NCI-H1694 (cell line): ENCODE measurements at regions not wholly inside any gene's neighbourhood (a gene's known extent, or its start where the extent isn't known, plus 50 kb on each side); places are given as distances from the start of the nearest gene placed in this dataset.
"Not testable (repeated sequence)": the region's sequence is repeated elsewhere in the genome, so short reads cannot be mapped to it uniquely, and the experiment has no call there.

Experiments
- DNase-seq: peaks from one replicate; lab custom pipeline; 2025; lab: John Stamatoyannopoulos, UW

DNA sequence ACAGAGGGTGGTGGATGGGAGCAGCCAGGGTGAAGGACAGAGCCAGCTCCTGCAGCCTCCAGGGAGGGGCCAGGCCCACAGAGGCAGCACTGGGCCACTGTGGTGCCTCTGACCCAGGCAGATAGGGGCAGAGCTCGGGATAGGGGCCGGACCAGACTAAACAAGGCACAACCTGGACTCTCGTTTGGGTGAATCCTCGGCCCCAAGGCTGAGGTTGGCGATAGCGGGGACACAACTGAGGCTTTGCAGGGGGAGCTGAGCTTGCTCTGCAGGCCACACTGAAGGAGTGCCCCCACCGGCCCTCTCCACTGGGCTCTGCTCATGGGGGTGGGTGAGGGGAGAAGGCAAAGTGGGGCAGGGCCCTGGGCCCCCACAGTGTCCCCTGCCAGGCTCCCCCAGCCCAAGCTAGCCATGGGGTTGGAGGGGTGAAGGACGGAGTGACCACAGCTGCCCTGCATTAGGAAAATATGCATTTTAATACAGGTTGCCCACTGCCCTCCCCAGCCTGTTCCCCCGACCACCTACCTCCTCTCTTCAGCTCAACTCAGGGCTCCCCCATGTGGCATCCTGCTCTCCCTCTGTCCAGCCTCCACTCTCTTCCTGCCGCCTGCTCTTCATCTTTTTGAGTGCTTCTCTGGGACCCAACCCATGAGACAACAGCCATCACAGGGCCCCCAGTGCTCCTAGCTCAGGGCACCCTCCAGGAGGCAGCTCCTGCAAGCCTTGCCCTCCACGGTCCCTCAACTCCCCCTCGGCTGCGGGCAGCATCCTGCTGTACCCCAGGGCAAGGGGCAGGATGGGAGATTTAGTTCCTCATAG is 152.8 kb downstream of the INHBB start:
- no peak for DNase-seq

DNA sequence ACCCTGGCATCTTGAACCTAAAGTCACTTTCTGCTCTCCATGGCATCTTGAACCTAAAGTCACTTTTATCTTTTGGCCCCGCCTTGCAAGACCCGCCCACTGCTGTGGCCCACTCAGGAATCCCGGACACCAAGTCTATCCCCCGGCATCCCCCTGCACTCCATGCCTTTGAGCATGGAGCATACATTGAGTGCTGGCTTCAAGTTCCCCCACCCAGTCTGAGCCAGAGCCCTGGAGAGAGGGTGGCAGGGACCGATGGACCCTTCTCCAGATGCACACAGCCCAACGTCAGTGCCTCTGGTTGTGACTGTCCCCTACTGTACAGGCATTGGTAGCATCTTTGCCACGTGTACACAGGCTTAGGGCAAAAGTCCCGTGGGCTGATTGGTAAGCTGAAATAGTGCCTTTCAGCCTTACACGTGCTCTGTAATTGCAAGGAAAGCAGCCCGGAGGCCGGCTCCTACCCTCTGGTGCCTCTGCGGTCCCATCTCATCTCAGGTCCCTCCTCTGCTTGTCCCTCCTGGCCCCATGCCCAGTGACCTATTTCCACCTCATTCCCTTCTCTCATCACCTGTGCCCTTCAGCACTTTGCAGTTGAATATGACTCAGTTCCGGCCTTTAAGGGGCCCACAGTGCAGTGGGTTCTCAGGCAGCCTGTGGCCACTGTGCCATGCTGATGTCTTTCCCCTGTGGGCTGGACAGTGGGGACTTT is 154.0 kb downstream of the INHBB start:
- DNase-seq, result no peak

DNA sequence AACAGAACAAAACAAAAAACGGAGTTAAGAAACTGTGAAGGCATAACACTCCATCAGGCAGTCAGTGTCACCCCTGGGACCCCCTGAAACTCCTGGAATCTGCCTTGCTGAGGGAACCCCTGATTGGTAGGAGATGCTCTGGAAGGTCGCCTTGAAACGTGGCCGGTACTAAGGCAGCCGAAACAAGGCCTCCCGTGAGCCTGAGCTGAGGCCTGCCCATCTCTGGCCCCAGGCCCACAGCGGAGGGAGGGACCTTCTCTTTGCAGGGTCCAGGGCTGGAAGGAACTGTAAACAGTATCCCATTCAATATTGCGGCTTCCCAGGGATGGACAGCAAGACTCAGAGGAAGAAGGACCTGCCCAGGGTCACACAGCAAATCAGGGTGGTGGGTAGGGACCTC is 155.7 kb downstream of the INHBB start:
- no peak for DNase-seq

DNA sequence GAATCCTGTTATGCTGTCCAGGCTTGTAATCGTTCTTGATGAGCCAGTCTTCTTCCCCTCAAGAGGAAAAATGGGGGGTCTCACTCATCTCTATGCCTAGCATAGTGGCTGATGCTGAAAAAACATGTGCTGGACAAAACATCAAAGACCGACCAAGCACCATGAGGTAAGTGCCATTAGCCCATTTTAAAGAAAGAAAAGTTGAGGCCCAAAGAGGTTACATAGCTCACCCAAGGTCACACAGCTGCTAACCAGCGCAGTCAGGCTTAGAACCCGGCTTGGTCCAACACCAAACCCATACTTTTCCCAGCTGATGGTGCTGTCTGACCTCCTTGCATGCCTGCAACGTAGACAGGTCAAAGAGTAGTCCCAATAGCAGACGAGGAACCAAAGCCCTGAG is 156.4 kb downstream of the INHBB start:
- no peak for DNase-seq

DNA sequence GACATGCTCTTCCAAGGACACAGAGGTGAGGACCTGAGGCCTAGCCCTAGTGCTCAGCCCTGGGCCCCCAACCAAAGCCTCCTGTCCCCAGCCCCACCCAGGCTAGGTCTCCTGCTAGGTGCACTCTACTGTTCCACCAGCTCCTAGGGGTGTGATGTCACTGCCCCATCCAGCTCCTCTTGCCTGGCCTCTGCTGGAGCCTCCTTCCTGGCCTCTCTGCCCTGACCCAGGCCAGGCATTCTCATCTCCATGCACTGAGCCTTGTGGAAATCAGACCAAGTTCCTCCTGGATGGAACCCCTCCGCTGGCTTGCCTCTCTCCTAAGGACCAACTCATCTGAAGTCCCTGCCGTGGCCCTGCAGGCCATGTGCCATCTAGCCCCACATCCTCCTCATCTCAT is 156.8 kb downstream of the INHBB start:
- no peak for DNase-seq

DNA sequence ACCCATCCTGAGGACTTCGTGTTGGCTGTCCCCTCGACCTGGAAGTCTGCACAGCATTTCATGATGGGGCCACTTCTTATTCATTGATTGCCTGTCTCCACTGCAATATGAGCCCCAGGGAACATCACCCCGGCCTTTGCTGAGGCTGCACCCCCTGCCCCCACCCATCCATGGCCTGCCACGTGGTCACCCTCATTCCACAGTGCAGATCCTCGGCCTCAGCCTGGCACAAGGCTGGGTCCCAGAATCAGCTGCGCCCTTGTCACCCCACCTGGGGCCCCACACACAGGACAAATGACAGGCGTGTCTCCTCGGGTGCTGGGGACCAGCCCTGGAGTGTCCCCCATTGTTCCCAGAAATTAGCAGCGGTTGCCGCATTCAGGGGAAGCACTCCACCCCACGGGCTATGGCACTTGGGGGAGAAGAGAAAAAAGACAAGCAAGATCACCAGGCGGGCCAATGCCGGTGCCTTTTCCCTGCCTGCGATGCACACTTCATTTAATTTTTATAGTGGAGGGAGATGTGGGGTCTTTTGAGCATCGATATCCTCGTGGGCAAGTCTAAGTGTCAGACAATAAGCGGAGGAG is 157.4 kb downstream of the INHBB start:
- DNase-seq, result no peak

DNA sequence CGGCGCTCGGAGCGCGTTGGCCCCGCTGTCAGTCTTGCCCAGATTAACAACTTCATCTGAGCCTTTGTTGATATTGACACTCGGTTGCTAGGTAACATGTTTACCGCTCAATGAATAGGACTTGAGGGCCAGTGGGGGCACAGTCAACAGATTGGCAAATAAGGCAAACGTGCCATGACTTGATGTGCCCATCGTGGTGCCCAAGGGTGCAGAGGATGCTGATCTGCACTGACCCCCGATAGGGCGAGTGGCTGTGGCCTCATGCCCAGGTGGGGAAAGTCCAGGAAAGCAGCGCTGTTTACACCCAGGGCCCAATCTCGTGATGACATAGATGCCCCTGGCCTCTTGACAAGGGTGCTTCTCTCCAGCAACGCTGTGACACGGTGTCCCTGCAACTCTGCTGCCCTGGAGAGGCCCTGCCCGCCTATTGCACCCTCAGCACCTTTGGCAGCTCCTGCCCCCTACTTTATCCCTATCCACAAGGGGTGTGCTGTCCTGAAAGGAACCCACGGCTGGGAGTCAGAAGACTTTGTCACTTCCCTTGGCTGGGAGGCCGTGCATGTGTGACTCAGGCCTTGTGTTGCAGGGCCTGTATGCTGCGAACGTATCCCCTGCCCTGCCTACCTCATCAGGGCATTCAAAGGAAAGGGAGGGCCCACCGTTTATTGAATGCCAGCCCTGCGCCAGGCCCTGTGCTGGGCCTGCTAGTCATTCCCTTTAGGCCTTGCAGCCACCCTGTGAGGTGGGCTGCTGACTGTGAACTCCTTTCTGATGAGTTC is 158.0 kb downstream of the INHBB start:
- no peak for DNase-seq

DNA sequence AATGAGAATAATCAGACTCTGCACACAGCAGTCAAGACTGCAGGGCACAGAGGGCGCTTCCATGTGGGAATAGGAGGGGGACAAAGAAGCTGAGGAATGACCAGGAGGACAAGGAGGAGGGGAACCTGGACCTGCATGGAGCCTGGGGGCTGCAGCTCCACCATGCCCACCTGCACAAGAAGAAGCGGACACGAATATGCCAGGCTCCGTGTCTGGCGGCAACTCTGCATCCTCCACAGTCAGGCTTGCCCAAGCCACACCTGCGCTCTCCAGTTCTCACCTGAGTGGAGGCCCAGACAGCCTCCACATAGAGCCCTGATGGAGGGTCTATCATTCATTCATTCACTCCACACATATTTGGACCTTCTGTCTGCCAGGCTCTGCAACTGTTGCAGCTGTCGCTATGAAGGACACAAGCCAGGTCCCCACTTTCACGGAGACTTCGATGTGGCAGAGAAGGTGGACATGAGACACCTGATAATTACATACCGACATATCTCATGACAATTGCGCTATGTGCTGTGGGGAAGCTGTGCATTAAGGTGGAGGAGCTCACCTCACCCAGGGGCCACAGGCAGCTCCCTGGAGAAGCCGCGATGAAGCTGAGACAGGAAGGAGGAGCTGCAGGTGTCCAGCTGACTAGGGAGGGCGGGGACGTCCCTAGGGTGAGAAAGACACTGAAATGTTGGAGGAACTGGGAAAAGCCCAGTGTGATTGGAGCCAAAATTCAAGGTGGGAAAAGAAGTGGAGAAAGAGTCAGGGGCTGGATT is 159.2 kb downstream of the INHBB start:
- DNase-seq, result no peak

DNA sequence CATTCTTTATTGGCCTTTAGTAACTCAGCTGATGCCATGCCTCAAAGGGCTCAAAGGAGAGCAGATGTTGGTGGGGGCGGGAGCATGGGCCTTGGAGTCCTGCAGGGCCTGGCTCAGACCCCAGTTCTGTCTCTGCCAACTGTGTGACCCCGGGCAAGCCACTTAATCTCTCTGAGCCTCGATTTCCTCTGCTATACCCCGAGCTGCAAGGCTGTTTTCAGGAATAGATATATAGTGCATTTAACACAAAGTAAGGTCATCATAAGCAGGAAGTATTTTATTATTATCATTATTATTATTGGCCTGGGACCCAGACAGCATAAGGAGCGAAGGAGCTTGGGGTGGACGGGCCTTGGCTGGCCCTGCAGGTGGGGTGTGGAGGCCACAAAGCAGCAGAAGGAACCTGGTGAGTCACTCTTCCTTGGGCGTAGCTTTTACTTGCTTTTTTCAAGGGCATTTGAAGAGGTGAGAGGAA is 162.7 kb downstream of the INHBB start:
- DNase-seq, result no peak

DNA sequence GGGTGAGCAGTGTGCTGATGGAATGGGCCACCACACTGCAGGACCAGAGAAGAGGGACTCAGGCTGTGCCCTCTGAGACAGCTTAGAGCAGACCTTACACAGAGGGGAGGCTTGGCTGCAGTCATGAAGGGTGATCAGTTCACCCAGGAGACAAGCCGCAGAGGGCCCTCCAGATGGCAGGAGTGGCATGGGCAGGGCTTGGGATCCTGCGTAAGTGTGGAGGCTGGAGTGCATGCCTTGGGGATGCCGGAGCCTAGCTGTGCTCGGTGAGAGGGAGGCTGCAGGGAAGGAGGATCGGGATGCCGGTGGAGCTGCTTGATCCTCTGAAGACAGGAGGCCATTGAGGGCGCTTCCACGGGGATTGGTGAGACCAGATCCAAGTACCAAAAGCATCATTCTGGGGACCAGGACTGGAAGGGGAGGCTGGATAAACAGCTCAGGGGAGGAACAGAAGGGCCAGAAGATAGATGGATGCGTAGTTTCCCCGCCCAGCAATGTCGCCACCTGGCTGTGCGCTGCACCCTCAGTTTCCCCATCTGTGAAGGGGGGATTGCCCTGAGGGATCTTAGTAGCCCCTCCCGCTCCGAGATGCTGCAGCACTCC is 163.4 kb downstream of the INHBB start:
- DNase-seq, result no peak

DNA sequence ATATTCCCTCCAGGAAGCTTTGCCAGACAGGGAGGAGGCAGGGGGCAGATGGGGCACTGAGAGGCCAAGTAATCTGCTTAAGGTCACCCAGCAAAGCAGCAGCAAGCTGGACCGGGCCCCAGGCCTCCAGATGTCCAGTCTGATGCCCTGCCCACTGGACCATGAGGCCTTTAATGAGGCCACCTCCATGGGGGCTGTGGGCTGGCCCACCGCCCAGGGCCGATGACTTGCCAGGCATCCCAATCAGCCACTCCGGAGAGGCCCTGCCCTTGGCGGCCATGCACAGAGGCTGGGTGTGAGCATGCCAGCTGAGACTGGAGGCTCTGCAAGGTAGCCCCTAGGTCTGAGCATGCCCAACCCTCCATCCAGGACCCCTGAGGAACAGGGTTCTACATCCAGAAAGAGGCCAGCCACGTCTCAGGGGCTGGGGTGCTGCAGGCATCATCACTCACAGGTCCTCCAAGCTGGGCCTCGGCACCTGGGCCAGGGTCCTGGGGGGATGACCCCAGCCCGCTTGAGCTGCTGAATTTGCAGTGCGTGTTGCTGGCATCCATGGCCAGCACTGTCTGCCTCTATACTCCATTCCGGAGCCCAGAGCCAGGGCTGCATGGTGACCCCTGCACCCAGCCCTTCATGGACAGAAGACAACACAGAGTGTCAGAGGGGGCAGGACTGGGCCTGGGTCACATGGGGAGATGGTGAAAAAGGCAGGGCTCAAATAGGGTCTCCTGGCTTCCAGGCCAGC is 164.2 kb downstream of the INHBB start:
- DNase-seq, result no peak

DNA sequence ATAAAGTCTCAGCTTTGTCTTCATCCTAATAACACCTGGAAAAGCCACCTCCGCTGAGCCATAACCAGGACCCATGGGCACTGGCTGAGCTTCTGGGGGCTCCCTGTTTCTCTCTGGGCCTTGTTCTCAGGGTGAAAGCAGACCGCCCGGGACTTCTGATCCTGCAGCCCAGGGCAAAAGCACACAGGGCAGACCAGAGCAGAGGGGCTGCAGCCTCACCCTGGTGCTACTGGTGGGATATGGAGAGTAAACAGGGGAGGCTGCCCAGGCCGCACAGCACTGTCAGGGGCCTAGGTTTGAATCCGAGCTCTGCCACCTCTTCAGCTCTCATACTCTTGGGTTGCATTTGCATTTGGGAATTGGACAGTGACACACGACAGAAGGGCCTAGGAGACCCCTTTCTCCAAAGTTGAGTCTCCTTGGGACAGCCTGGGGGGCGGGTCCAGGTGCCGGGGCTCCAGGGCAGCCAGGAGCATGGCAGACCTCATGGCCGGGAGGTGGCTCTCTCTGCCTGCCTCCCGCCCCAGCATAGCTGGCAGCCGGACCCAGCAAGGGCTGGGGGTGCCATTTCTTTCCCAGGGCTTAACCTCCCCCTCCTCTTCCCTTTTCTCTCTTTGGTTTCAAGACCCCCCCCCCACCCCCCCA is 164.9 kb downstream of the INHBB start:
- no peak for DNase-seq

DNA sequence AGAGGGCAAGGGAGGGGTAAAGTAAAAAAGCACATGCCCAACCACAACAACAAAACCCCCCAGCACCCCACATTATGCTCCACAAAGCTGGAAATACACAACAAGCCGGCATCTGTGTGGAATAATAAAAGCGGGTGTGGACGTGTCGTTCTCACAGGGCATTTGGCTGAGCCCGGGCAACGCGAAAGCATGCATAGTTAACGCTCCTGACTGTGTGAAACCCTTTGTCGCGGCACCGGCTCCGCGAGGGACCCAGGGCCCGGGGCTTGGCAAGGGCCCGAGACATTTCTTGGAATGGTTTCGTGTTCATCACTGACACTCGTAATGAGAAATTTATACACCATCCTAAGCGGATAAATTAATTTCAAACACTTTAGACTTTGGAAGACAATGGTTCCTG is 165.6 kb downstream of the INHBB start:
- no peak for DNase-seq

DNA sequence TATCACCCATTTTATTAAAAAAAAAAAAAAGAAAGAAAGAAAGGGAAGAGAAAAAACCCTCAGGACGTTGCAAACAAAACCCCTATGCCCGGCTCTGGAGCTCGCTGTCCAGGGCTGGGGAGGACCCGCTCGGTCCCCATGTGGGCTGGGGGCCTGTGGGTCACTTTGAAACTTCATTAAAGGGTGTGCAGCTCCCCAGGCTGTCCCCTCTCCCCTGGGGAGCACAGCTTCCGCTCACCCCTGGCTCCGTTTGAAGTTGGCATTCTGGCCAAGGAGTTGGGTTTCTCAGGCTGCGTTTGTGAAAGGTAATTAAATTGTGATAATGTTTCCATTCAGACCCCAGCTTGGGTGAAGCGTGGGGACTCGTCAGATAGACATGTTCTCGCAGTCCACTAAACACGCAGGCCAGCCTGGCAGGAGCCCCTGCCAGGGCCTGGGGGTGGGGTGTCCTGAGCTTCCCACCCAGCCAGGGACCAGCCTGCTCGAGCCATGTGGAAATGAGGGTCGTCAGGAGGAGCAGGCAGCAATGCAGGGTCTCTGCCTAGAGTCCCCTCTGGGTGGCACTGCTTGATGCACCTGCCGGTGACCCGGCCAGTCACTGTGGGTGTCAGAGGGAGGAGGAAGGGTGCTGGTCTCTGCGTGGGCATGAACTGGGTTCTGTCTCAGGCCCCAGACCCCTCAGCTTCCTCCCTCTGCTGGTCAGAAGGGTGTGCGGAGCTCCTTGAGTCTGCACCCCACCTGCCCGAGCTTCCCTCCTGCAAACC is 166.2 kb downstream of the INHBB start:
- no peak for DNase-seq

DNA sequence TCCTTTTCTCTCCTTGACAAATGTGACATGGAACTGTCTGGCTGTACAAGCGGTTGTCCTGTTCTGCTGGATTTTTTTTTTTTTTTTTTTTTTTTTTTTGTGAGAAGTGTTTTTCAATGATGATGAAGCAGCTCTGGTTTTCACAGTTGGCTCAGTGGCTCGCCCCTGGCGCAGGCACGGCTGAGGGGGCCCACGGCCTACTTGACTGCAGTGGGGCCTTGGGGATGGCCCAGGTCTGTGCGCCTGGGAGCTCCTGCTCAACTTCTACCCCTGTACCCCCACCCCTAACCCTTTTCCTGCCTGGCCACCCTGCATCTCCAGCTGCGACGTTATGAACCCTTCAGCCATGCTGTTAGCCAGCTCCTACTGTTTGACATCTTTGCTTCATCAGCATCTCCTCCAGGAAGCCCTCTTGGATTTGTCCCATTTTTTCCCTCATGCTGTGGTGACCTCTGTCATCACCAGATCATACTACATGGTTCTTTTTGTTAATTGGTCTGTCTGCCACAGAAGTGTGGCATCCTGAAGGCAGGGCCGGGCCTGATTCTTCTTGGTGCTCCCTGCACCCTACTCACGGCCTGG is 167.9 kb downstream of the INHBB start:
- DNase-seq, result no peak

DNA sequence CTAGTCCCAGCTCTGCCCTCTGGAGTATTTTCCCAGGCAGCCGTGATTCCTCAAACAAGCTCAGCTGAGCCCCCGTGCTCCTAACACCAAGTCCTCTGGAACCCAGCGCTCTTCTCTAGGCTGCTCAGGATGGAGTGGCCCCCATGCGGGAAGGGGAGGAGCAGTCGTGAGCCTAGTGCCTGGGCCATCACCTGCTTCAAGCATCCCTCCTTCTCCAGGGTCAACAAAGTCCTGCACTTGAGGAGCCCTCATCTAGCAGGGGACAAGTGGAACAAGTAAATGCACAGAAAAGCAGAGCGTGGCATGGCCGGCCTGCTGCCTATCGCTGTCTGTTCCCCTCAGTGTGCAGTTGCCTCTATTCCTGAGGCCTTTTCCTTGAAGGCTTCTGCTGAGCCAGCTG is 168.6 kb downstream of the INHBB start:
- DNase-seq, result no peak

DNA sequence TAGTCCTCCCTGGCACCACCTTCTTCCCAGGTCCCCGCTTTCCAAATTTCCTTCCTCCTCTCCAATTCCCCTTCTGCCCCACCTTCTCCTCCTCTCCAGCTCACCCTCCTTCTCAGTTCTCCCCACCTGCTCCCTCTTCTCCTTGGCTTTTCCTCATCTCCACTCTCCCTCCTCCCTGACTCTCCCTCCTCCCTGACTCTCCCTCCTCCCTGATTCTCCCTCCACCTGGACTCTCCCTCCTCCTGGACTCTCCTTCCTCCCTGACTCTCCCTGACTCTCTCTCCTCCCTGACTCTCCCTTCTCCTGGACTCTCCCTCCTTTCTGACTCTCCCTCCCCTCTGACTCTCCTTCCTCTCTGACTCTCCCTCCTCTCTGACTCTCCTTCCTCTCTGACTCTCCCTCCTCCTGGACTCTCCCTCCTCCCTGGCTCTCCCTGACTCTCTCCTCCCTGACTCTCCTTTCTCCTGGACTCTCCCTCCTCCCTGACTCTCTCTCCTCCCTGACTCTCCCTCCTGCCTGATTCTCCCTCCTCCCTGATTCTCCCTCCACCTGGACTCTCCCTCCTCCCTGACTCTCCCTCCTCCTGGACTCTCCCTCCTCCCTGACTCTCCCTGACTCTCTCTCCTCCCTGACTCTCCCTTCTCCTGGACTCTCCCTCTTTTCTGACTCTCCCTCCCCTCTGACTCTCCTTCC is 169.3 kb downstream of the INHBB start:
- DNase-seq, result not testable (repeated sequence)
